Left ventricle myocardium inferior (tissue), 1 donor: ENCODE measurements at regions not wholly inside any gene's neighbourhood (a gene's known extent, or its start where the extent isn't known, plus 50 kb on each side); places are given as distances from the start of the nearest gene placed in this dataset.

Experiments
- DNase-seq: peaks from one replicate; pipeline ENCODE4 v3.0.0-alpha.2; 2020
- H3K27ac ChIP-seq: fragments of 200-600 bp; replicated peaks from 2 replicates; pipeline ENCODE4 v1.8.0; 2021
- H3K27me3 ChIP-seq: fragments of 200-600 bp; 2 replicates; pipeline ENCODE4 v1.8.0; 2021; ENCODE audit warnings: low read depth
- H3K36me3 ChIP-seq: fragments of 200-600 bp; 2 replicates; pipeline ENCODE4 v1.8.0; 2021
- H3K4me1 ChIP-seq: fragments of 200-600 bp; 2 replicates; pipeline ENCODE4 v1.8.0; 2021
- H3K4me3 ChIP-seq: fragments of 200-600 bp; 2 replicates; pipeline ENCODE4 v1.8.0; 2021; ENCODE audit warnings: mild to moderate bottlenecking, moderate library complexity
- H3K9me3 ChIP-seq: fragments of 200-600 bp; replicated peaks from 2 replicates; pipeline ENCODE4 v1.8.0; 2021
- CTCF ChIP-seq: fragments of 200-600 bp; IDR thresholded peaks from 2 replicates; pipeline ENCODE4 v1.8.0; 2021; ENCODE audit warnings: antibody characterized with exemption, mild to moderate bottlenecking, borderline replicate concordance
- intact Hi-C: fragments of 100-400 bp; cut with micrococcal nuclease; formaldehyde crosslinking; loops from one replicate; pipeline ENCODE4 v1.11.0; 2022
- donor health status: DM: no; HTN: yes; CAD: no; lungs with severe emphysema.

- DNase-seq, result no peak
- no peak for TF ChIP-seq CTCF
- Histone ChIP-seq H3K27ac (no peak overlapping the region), H3K36me3 (no peaks in the 10 kb centered on the region), H3K4me1 (no peaks in the 10 kb centered on the region), H3K27me3 (no peaks in the 10 kb centered on the region), H3K9me3 (peaks cover 4% of the 10 kb centered on the region), H3K4me3 (no peak overlapping the region)
- intact Hi-C loops, result no loop called here
These were observed 522.5 kb downstream of the TSN start for GRCh38 chr2:122277956-122278355.

GRCh38 chr2:122300758-122301157 is 545.3 kb downstream of the TSN start:
- H3K36me3 ChIP-seq, result no peaks in the 10 kb centered on the region
- intact Hi-C loops, result no loop called here
- peaks cover 49% of the 10 kb centered on the region for H3K9me3 ChIP-seq
- no peak for TF ChIP-seq CTCF
- H3K4me1 ChIP-seq, result no peaks in the 10 kb centered on the region
- H3K27me3 ChIP-seq, result no peaks in the 10 kb centered on the region
- no peak for DNase-seq
- H3K4me3 ChIP-seq, result no peak overlapping the region
- H3K27ac ChIP-seq, result no peak overlapping the region

GRCh38 chr2:122307763-122308162 is 552.3 kb downstream of the TSN start:
- Histone ChIP-seq H3K27me3 (no peaks in the 10 kb centered on the region), H3K36me3 (no peaks in the 10 kb centered on the region), H3K4me3 (no peak overlapping the region), H3K9me3 (peaks cover 43% of the 10 kb centered on the region), H3K27ac (no peak overlapping the region), H3K4me1 (no peaks in the 10 kb centered on the region)
- intact Hi-C loops, result no loop called here
- no peak for DNase-seq
- no peak for TF ChIP-seq CTCF

- intact Hi-C loops, result no loop called here
- no peaks in the 10 kb centered on the region for H3K27me3 ChIP-seq
- peaks cover 16% of the 10 kb centered on the region for H3K9me3 ChIP-seq
- no peak overlapping the region for H3K27ac ChIP-seq
- TF ChIP-seq CTCF, result no peak
- no peaks in the 10 kb centered on the region for H3K4me1 ChIP-seq
- H3K4me3 ChIP-seq, result no peak overlapping the region
- no peaks in the 10 kb centered on the region for H3K36me3 ChIP-seq
- no peak for DNase-seq
These were observed 559.9 kb downstream of the TSN start for GRCh38 chr2:122315306-122315705.

GRCh38 chr2:122319539-122320132 is 564.2 kb downstream of the TSN start:
- Histone ChIP-seq H3K36me3 (no peaks in the 10 kb centered on the region), H3K4me1 (no peaks in the 10 kb centered on the region), H3K4me3 (no peak overlapping the region), H3K9me3 (peaks cover 8% of the 10 kb centered on the region), H3K27ac (no peak overlapping the region), H3K27me3 (no peaks in the 10 kb centered on the region)
- TF ChIP-seq CTCF, result no peak
- DNase-seq, result no peak
- intact Hi-C loops, result no loop called here

- Histone ChIP-seq H3K36me3 (no peaks in the 10 kb centered on the region), H3K4me3 (no peak overlapping the region), H3K27ac (no peak overlapping the region), H3K4me1 (no peaks in the 10 kb centered on the region), H3K9me3 (peaks cover 8% of the 10 kb centered on the region), H3K27me3 (peaks cover 13% of the 10 kb centered on the region)
- intact Hi-C loops, result no loop called here
- DNase-seq, result no peak
- TF ChIP-seq CTCF, result no peak
These were observed 567.4 kb downstream of the TSN start for GRCh38 chr2:122322815-122323214.
